CD14-positive monocyte (primary cell): ENCODE measurements at regions not wholly inside any gene's neighbourhood (a gene's known extent, or its start where the extent isn't known, plus 50 kb on each side); places are given as distances from the start of the nearest gene placed in this dataset.

Experiments
- DNase-seq, 3 donors: peaks; one replicate each; pipeline ENCODE4 v3.0.0-alpha.2; 2011 to 2022
- H2AFZ ChIP-seq: 2 replicates; pipeline ENCODE4 v1.6.0; 2012; ENCODE audit warnings: mild to moderate bottlenecking, low read depth, low read length, inconsistent platforms; ENCODE audit not compliant: insufficient read depth, poor library complexity, severe bottlenecking
- H3K27ac ChIP-seq, 2 donors: 1 replicate in 1 of 2; 2 replicates in 1 of 2; pipeline ENCODE4 v1.5.1; 2012 to 2013; ENCODE audit warnings: low read length in 2 of 2, control low read depth in 1 of 2, inconsistent platforms in 1 of 2, low read depth in 1 of 2, mild to moderate bottlenecking in 1 of 2
- H3K27me3 ChIP-seq, 2 donors: one replicate each; pipeline versions ENCODE4 v1.6.0 to v1.6.1; 2011 to 2013; ENCODE audit warnings: low read length in 2 of 2; ENCODE audit not compliant: control insufficient read depth in 2 of 2, insufficient read depth in 2 of 2
- H3K36me3 ChIP-seq, 2 donors: replicated peaks in 1 of 2; 1 replicate in 1 of 2; 2 replicates in 1 of 2; pipeline versions ENCODE4 v1.5.1 to v1.6.1; 2012 to 2013; ENCODE audit warnings: low read length in 2 of 2, control low read depth in 1 of 2, inconsistent platforms in 1 of 2, mild to moderate bottlenecking in 1 of 2; ENCODE audit not compliant: insufficient read depth in 2 of 2, control insufficient read depth in 1 of 2
- H3K4me1 ChIP-seq, 2 donors: 1 replicate in 1 of 2; 2 replicates in 1 of 2; pipeline versions ENCODE4 v1.5.1 to v1.6.1; 2012 to 2013; ENCODE audit warnings: low read length in 2 of 2, control low read depth in 1 of 2, inconsistent platforms in 1 of 2, mild to moderate bottlenecking in 1 of 2, moderate library complexity in 1 of 2; ENCODE audit not compliant: insufficient read depth in 2 of 2, control insufficient read depth in 1 of 2
- H3K4me2 ChIP-seq: replicated peaks from 2 replicates; pipeline ENCODE3; 2012; ENCODE audit warnings: low read length, moderate library complexity, mild to moderate bottlenecking; ENCODE audit not compliant: poor library complexity, severe bottlenecking; ENCODE audit errors: extremely low read depth
- H3K4me3 ChIP-seq, 3 experiments: fragments of 200-600 bp in 1 of 3; sonication (generic) in 1 of 3; replicated peaks in 1 of 3; 1 replicate in 2 of 3; 2 replicates in 1 of 3; pipeline ENCODE4 v1.5.1; 2011 to 2013; ENCODE audit warnings: low read length in 3 of 3, mild to moderate bottlenecking in 3 of 3, control low read depth in 2 of 3, low read depth in 2 of 3, inconsistent platforms in 1 of 3, moderate library complexity in 1 of 3
- H3K79me2 ChIP-seq: 2 replicates; pipeline ENCODE4 v1.6.0; 2012; ENCODE audit warnings: mild to moderate bottlenecking, control low read depth, inconsistent platforms, low read length, moderate library complexity; ENCODE audit not compliant: insufficient read depth
- H3K9ac ChIP-seq: 2 replicates; pipeline ENCODE4 v1.6.0; 2017; ENCODE audit warnings: low read length, mild to moderate bottlenecking; ENCODE audit not compliant: insufficient read depth, poor library complexity, severe bottlenecking
- H3K9me3 ChIP-seq, 2 donors: replicated peaks in 1 of 2; 1 replicate in 1 of 2; 2 replicates in 1 of 2; pipeline versions ENCODE4 v1.5.1 to v1.6.1; 2012 to 2013; ENCODE audit warnings: low read length in 2 of 2, control low read depth in 1 of 2; ENCODE audit not compliant: control insufficient read depth in 1 of 2, insufficient read depth in 1 of 2
- H4K20me1 ChIP-seq: 2 replicates; pipeline ENCODE4 v1.6.0; 2012; ENCODE audit warnings: mild to moderate bottlenecking, low read length, control low read depth, moderate library complexity; ENCODE audit not compliant: insufficient read depth
- H3K27ac Mint-ChIP-seq, 7 donors: one replicate each; pipeline ENCODE4 v1.8.0; 2020; ENCODE audit warnings: mild to moderate bottlenecking in 7 of 7, mixed read lengths in 7 of 7, moderate library complexity in 6 of 7, inconsistent platforms in 2 of 7
- H3K27me3 Mint-ChIP-seq, 3 donors: one replicate each; pipeline ENCODE4 v1.8.0; 2021 to 2022; ENCODE audit warnings: low read depth in 3 of 3, mild to moderate bottlenecking in 3 of 3, mixed read lengths in 3 of 3, moderate library complexity in 3 of 3, inconsistent platforms in 1 of 3
- H3K36me3 Mint-ChIP-seq, 2 donors: one replicate each; pipeline ENCODE4 v1.8.0; 2020; ENCODE audit warnings: mixed read lengths in 2 of 2, inconsistent platforms in 1 of 2, mild to moderate bottlenecking in 1 of 2
- H3K4me1 Mint-ChIP-seq: one replicate; pipeline ENCODE4 v1.8.0; 2020; ENCODE audit warnings: mild to moderate bottlenecking, mixed read lengths
- H3K4me3 Mint-ChIP-seq, 2 donors: one replicate each; pipeline ENCODE4 v1.8.0; 2020; ENCODE audit warnings: mild to moderate bottlenecking in 2 of 2, mixed read lengths in 2 of 2, moderate library complexity in 1 of 2
- H3K9me3 Mint-ChIP-seq, 7 donors: one replicate each; pipeline ENCODE4 v1.8.0; 2020 to 2022; ENCODE audit warnings: mixed read lengths in 7 of 7, mild to moderate bottlenecking in 6 of 7, moderate library complexity in 6 of 7, inconsistent platforms in 2 of 7
- CTCF ChIP-seq: fragments of 200-600 bp; IDR thresholded peaks from one replicate; pipeline ENCODE4 v1.8.0; 2022; ENCODE audit warnings: antibody characterized with exemption, mild to moderate bottlenecking
- WGBS: methylation state at CpG from one replicate; pipeline ENCODE4 v1.1.5; 2013; ENCODE audit warnings: missing lambda C conversion rate; ENCODE audit not compliant: insufficient coverage; 5-methylcytosine and 5-hydroxymethylcytosine counted together
- intact Hi-C, 2 donors: fragments of 100-400 bp; cut with micrococcal nuclease; formaldehyde crosslinking; loops; one replicate each; pipeline versions ENCODE4 v1.15.0 to v1.15.1; 2023

DNA sequence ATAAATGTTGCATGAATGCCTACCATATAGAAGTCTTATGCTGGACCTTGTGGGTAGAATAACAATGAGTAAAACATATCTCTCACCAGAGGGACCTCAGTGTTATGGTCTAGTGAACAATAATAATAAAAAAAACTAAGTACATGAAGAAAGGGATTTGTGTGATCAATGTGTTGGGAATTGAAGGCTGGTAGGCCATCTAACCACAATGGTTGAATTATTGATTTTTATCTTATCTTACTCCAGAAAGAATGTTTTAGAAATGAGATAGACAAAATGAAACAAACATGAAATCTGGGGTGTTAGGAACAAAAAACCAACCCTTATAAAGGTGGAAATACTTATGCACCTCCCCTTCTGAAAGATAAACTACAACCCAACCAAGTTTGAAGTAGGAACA is 243.9 kb upstream of the LRIG3 start:
- no peak for DNase-seq
- Histone ChIP-seq H3K9ac (no peak overlapping the region), H3K79me2 (no peaks in the 10 kb centered on the region), H3K4me3 (no peak overlapping the region), H3K9me3 (no peaks in the 10 kb centered on the region), H3K27me3 (no peaks in the 10 kb centered on the region), H2AFZ (no peak overlapping the region), H3K36me3 (no peaks in the 10 kb centered on the region), H3K27ac (no peak overlapping the region), H3K4me2 (no peak overlapping the region), H3K4me1 (no peaks in the 10 kb centered on the region), H4K20me1 (no peaks in the 10 kb centered on the region)
- intact Hi-C loops, result no loop called here
- no peaks in the 10 kb centered on the region for H3K36me3 Mint-ChIP-seq
- no peaks in the 10 kb centered on the region for H3K4me1 Mint-ChIP-seq
- TF ChIP-seq CTCF, result no peak
- no peak overlapping the region for H3K4me3 Mint-ChIP-seq
- H3K27me3 Mint-ChIP-seq, result peaks cover 0 to 3% (median 2%) of the 10 kb centered on the region in 3 donors
- H3K27ac Mint-ChIP-seq, result no peak overlapping the region
- peaks cover 0 to 2% (median 0%) of the 10 kb centered on the region in 7 donors for H3K9me3 Mint-ChIP-seq

GRCh38 chr12:59158681-59159080 is 238.4 kb upstream of the LRIG3 start:
- 100% methylated on average over 2 of the region's 4 CpGs for WGBS
- Mint-ChIP-seq H3K4me1 (no peaks in the 10 kb centered on the region), H3K27ac (no peak overlapping the region), H3K36me3 (no peaks in the 10 kb centered on the region), H3K4me3 (no peak overlapping the region), H3K27me3 (peaks cover 0 to 2% (median 0%) of the 10 kb centered on the region in 3 donors), H3K9me3 (peaks cover 0 to 5% (median 2%) of the 10 kb centered on the region in 7 donors)
- Histone ChIP-seq H3K4me1 (no peaks in the 10 kb centered on the region), H3K27me3 (no peaks in the 10 kb centered on the region), H4K20me1 (no peaks in the 10 kb centered on the region), H3K79me2 (no peaks in the 10 kb centered on the region), H3K9me3 (no peaks in the 10 kb centered on the region), H2AFZ (no peak overlapping the region), H3K27ac (no peak overlapping the region), H3K36me3 (no peaks in the 10 kb centered on the region), H3K4me3 (no peak overlapping the region), H3K4me2 (no peak overlapping the region), H3K9ac (no peak overlapping the region)
- DNase-seq, result no peak
- TF ChIP-seq CTCF, result no peak
- intact Hi-C loops, result loop anchor here in 1 of 2 donors (10.0 kb wide), 1 partner anchor 814 kb away; no protein-coding TSS in a partner anchor
